A549 (cell line): ENCODE measurements at regions not wholly inside any gene's neighbourhood (a gene's known extent, or its start where the extent isn't known, plus 50 kb on each side); places are given as distances from the start of the nearest gene placed in this dataset.

ENCODE experiments used
- ATAC-seq, 2 experiments: fragments of 200-7000 bp in 1 of 2; fragments of >200 bp in 1 of 2; cut with Nextera tagmentation in 1 of 2; cut with Tn5 transposase in 1 of 2; 3 replicates each; pipeline versions ENCODE4 v1.8.0 to v1.9.1; 2018 to 2020; ENCODE audit warnings: mild to moderate bottlenecking in 1 of 2, moderate library complexity in 1 of 2
- CTCF ChIA-PET: fragments of 300-600 bp; sonication (Branson Sonifier 250); formaldehyde crosslinking; extraction: SDS; loops from one replicate; lab custom pipeline; 2021; ENCODE audit warnings: antibody characterized with exemption, inconsistent platforms; lab: Yijun Ruan, JAX
- POLR2A ChIA-PET: fragments of 350-600 bp; formaldehyde crosslinking; extraction: SDS; loops from one replicate; lab custom pipeline; 2021; ENCODE audit warnings: antibody characterized with exemption, inconsistent platforms; lab: Yijun Ruan, JAX
- DNase-seq, 2 experiments: peaks; one replicate each; pipeline versions ENCODE4 v3.0.0 to v3.0.0-alpha.2; 2011 to 2016; ENCODE audit warnings: low read depth in 1 of 2, low spot score in 1 of 2
- FAIRE-seq: peaks from 2 replicates; lab custom pipeline; 2011; peaks lifted over from hg19 to GRCh38; lab: Jason Lieb, UNC
- H3K27ac ChIP-seq, 2 experiments: fragments of >200 bp; sonication (Bioruptor Twin); formaldehyde crosslinking; 3 replicates each; pipeline ENCODE4 v1.5.1; 2016 to 2017
- H3K4me1 ChIP-seq: fragments of >200 bp; sonication (Bioruptor Twin); formaldehyde crosslinking; 3 replicates; pipeline ENCODE4 v1.6.1; 2016
- H3K4me2 ChIP-seq: fragments of >200 bp; sonication (Bioruptor Twin); formaldehyde crosslinking; 3 replicates; pipeline ENCODE4 v1.6.1; 2016
- H3K4me3 ChIP-seq: fragments of >200 bp; sonication (Bioruptor Twin); formaldehyde crosslinking; 3 replicates; pipeline ENCODE4 v1.5.1; 2016
- H3K9me3 ChIP-seq: fragments of >200 bp; sonication (Bioruptor Twin); formaldehyde crosslinking; 3 replicates; pipeline ENCODE4 v1.6.1; 2016
- CBX8 ChIP-seq: fragments of 200-600 bp; sonication (generic); IDR thresholded peaks from 2 replicates; pipeline ENCODE4 v1.6.1; 2016
- ESRRA ChIP-seq: fragments of 150-350 bp; IDR thresholded peaks from 2 replicates; pipeline ENCODE4 v1.6.1; 2014; ENCODE audit warnings: mild to moderate bottlenecking, low read length, borderline replicate concordance
- FOSB ChIP-seq: fragments of 250-450 bp; sonication (Bioruptor Pico); IDR thresholded peaks from 2 replicates; pipeline ENCODE4 v1.5.0; 2020; ENCODE audit warnings: mild to moderate bottlenecking, moderate library complexity
- GATA3 ChIP-seq: IDR thresholded peaks from 2 replicates; pipeline ENCODE4 v1.6.1; 2012; ENCODE audit warnings: borderline replicate concordance
- HDAC2 ChIP-seq: fragments of 200-600 bp; sonication (generic); IDR thresholded peaks from 2 replicates; pipeline ENCODE4 v1.6.1; 2016
- HEYL ChIP-seq: fragments of 250-450 bp; sonication (Bioruptor Pico); IDR thresholded peaks from 2 replicates; pipeline ENCODE4 v1.8.0; 2021; ENCODE audit warnings: mild to moderate bottlenecking, moderate library complexity
- HMGXB4 ChIP-seq: fragments of 250-450 bp; sonication (Bioruptor Pico); IDR thresholded peaks from 2 replicates; pipeline ENCODE4 v1.5.0; 2021; ENCODE audit warnings: mild to moderate bottlenecking, moderate library complexity, borderline replicate concordance
- HOXA7 ChIP-seq: fragments of 250-450 bp; sonication (Bioruptor Pico); IDR thresholded peaks from 2 replicates; pipeline ENCODE4 v1.5.0; 2020; ENCODE audit warnings: mild to moderate bottlenecking, moderate library complexity
- HOXB5 ChIP-seq: fragments of 250-450 bp; sonication (Bioruptor Pico); IDR thresholded peaks from 2 replicates; pipeline ENCODE4 v1.5.0; 2020; ENCODE audit warnings: mild to moderate bottlenecking, moderate library complexity
- MAFK ChIP-seq: fragments of 450-650 bp; IDR thresholded peaks from 2 replicates; pipeline ENCODE4 v1.6.1; 2014; ENCODE audit not compliant: partially characterized antibody
- MAZ ChIP-seq: fragments of 150-350 bp; IDR thresholded peaks from 2 replicates; pipeline ENCODE4 v1.6.1; 2014; ENCODE audit warnings: antibody characterized with exemption, low read depth, low read length, borderline replicate concordance
- NFE2L2 ChIP-seq: fragments of 150-350 bp; conservative IDR thresholded peaks from 2 replicates; pipeline ENCODE4 v1.6.1; 2014; ENCODE audit warnings: low read length
- NR3C1 ChIP-seq: fragments of >200 bp; sonication (Bioruptor Twin); formaldehyde crosslinking; IDR thresholded peaks from 3 replicates; pipeline ENCODE4 v1.6.1; 2017
- POLR2A ChIP-seq: IDR thresholded peaks from 2 replicates; pipeline ENCODE4 v1.6.1; 2012; ENCODE audit warnings: mild to moderate bottlenecking, low read length
- RARB ChIP-seq: fragments of 250-450 bp; sonication (Bioruptor Pico); IDR thresholded peaks from 2 replicates; pipeline ENCODE4 v1.8.0; 2021; ENCODE audit warnings: mild to moderate bottlenecking, moderate library complexity
- RNF2 ChIP-seq: fragments of 200-600 bp; sonication (generic); IDR thresholded peaks from 2 replicates; pipeline ENCODE4 v1.6.1; 2016; ENCODE audit warnings: low read depth, mild to moderate bottlenecking, antibody characterized with exemption, moderate library complexity, borderline replicate concordance
- SREBF2 ChIP-seq: fragments of 450-650 bp; IDR thresholded peaks from 2 replicates; pipeline ENCODE4 v1.6.1; 2014; ENCODE audit warnings: mild to moderate bottlenecking, moderate library complexity
- ZSCAN20 ChIP-seq: fragments of 250-450 bp; sonication (Bioruptor Pico); IDR thresholded peaks from 2 replicates; pipeline ENCODE4 v1.8.0; 2022; ENCODE audit warnings: mild to moderate bottlenecking, moderate library complexity
- WGBS: methylation state at CpG from one replicate; pipeline ENCODE4 v1.1.6; 2017; ENCODE audit errors: missing lambda C conversion rate; 5-methylcytosine and 5-hydroxymethylcytosine counted together

GRCh38 chr7:68564306-68565135, 1033.8 kb upstream of the AUTS2 start:
- no peak for FAIRE-seq
- no peak overlapping the region for H3K27ac ChIP-seq
- no peak for TF ChIP-seq GATA3
- TF ChIP-seq RARB (CRISPR knock-in tag), result no peak
- TF ChIP-seq NFE2L2, result no peak
- CTCF ChIA-PET, result interaction anchor here (0.6 to 1.1 kb wide), 2 partner anchors 9 to 1070 kb away, joined by 3 read pairs; no protein-coding TSS in a partner anchor
- 73% methylated on average over 6 of the region's 6 CpGs for WGBS
- H3K9me3 ChIP-seq, result no peaks in the 10 kb centered on the region
- POLR2A ChIA-PET, result no interaction called here
- H3K4me2 ChIP-seq, result no peak overlapping the region
- H3K4me3 ChIP-seq, result no peak overlapping the region
- no peak for ATAC-seq
- H3K4me1 ChIP-seq, result no peaks in the 10 kb centered on the region
- DNase-seq, result no peak

- ChIA-PET POLR2A (no interaction called here), CTCF (interaction anchor here (0.6 kb wide), 1 partner anchor 34 kb away, joined by 3 read pairs; no protein-coding TSS in a partner anchor)
- no peak for FAIRE-seq
Measured at GRCh38 chr7:68571286-68571685, 1027.0 kb upstream of the AUTS2 start.

GRCh38 chr7:68573271-68574005, 1024.8 kb upstream of the AUTS2 start:
- ATAC-seq (no peak), FAIRE-seq (no peak), DNase-seq (no peak)
- H3K4me2 ChIP-seq, result no peak overlapping the region
- CTCF ChIA-PET, result interaction anchor here (0.7 to 0.8 kb wide), 2 partner anchors 8 to 31 kb away, joined by 3 read pairs; no protein-coding TSS in a partner anchor
- POLR2A ChIA-PET, result no interaction called here
- H3K4me1 ChIP-seq, result no peaks in the 10 kb centered on the region
- 73% methylated on average over 12 of the region's 12 CpGs for WGBS
- no peak for TF ChIP-seq HDAC2
- no peak for TF ChIP-seq SREBF2
- no peak for TF ChIP-seq MAFK
- no peak for TF ChIP-seq HOXB5
- no peak for TF ChIP-seq POLR2A
- TF ChIP-seq HOXA7 (CRISPR knock-in tag), result no peak
- no peak for TF ChIP-seq GATA3
- no peak for TF ChIP-seq NR3C1
- TF ChIP-seq CBX8, result no peak
- no peak for TF ChIP-seq HMGXB4 (CRISPR knock-in tag)
- H3K4me3 ChIP-seq, result no peak overlapping the region
- no peaks in the 10 kb centered on the region for H3K9me3 ChIP-seq
- no peak overlapping the region for H3K27ac ChIP-seq

More at GRCh38 chr7:68571286-68571685, 1027.0 kb upstream of the AUTS2 start:
- no peaks in the 10 kb centered on the region for H3K4me1 ChIP-seq
- no peak for DNase-seq
- no peak for ATAC-seq
- no peak overlapping the region for H3K4me3 ChIP-seq
- TF ChIP-seq MAFK, result peak; percentile 65
- no peak for TF ChIP-seq ZSCAN20 (CRISPR knock-in tag)
- no peak overlapping the region for H3K4me2 ChIP-seq
- H3K9me3 ChIP-seq, result no peaks in the 10 kb centered on the region
- no peak overlapping the region for H3K27ac ChIP-seq

- no peak for DNase-seq
- FAIRE-seq, result no peak
- CTCF ChIA-PET, result interaction anchor here (1.2 kb wide), 1 partner anchor 628 kb away, joined by 3 read pairs; no protein-coding TSS in a partner anchor
- Histone ChIP-seq H3K4me2 (no peak overlapping the region), H3K4me1 (no peaks in the 10 kb centered on the region), H3K27ac (no peak overlapping the region), H3K9me3 (peaks cover 5% of the 10 kb centered on the region; the same call in 2 of the 3 replicates), H3K4me3 (no peak overlapping the region)
- no peak for TF ChIP-seq CBX8
- no peak for TF ChIP-seq HEYL
- TF ChIP-seq ESRRA, result no peak
- no peak for TF ChIP-seq RNF2
- no peak for TF ChIP-seq MAZ
- no peak for TF ChIP-seq FOSB
- ATAC-seq, result no peak
- POLR2A ChIA-PET, result no interaction called here
- 60% methylated on average over 2 of the region's 2 CpGs for WGBS
Measured at GRCh38 chr7:68576366-68576765, 1021.9 kb upstream of the AUTS2 start.
